A673 (cell line): ENCODE measurements at regions not wholly inside any gene's neighbourhood (a gene's known extent, or its start where the extent isn't known, plus 50 kb on each side); places are given as distances from the start of the nearest gene placed in this dataset.

Experiments
- EZH2 ChIP-seq: fragments of 200-600 bp; sonication (generic); IDR thresholded peaks from 2 replicates; pipeline ENCODE4 v1.6.1; 2017; ENCODE audit warnings: borderline replicate concordance, low read depth, mild to moderate bottlenecking, mixed read lengths, antibody characterized with exemption, low read length; ENCODE audit not compliant: poor library complexity, severe bottlenecking
- TF ChIP-seq, protein P1 (sequence below): fragments of 300-800, 200-600 bp; sonication (generic); conservative IDR thresholded peaks from 2 replicates; pipeline ENCODE4 v1.5.1; 2017; ENCODE audit warnings: low read depth, mild to moderate bottlenecking, antibody characterized with exemption, low read length, moderate library complexity, mixed read lengths

DNA sequence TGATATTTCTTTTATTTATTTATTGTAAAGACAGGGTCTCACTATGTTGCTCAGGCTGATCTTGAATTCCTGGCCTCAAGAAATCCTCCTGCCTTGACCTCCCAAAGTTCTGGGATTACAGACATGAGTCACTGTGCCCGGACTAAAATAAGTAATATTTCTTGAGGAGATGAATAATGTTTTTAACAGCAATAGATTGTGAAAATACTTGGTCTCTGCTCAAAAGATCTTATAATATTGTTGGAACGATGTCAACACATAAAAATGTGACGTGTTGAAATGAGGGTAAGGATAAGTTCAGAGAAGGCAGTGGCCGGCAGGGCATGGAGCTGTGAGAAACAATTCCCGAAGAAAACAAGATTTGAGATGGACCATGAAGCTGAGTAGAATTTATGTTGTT lies 178.7 kb downstream of the GJA1 start:
- TF ChIP-seq, protein P1, sequence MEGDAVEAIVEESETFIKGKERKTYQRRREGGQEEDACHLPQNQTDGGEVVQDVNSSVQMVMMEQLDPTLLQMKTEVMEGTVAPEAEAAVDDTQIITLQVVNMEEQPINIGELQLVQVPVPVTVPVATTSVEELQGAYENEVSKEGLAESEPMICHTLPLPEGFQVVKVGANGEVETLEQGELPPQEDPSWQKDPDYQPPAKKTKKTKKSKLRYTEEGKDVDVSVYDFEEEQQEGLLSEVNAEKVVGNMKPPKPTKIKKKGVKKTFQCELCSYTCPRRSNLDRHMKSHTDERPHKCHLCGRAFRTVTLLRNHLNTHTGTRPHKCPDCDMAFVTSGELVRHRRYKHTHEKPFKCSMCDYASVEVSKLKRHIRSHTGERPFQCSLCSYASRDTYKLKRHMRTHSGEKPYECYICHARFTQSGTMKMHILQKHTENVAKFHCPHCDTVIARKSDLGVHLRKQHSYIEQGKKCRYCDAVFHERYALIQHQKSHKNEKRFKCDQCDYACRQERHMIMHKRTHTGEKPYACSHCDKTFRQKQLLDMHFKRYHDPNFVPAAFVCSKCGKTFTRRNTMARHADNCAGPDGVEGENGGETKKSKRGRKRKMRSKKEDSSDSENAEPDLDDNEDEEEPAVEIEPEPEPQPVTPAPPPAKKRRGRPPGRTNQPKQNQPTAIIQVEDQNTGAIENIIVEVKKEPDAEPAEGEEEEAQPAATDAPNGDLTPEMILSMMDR: no peak
- no peak for TF ChIP-seq EZH2
